ENCODE measurements at regions not wholly inside any gene's neighbourhood (a gene's known extent, or its start where the extent isn't known, plus 50 kb on each side); places are given as distances from the start of the nearest gene placed in this dataset.

DNA sequence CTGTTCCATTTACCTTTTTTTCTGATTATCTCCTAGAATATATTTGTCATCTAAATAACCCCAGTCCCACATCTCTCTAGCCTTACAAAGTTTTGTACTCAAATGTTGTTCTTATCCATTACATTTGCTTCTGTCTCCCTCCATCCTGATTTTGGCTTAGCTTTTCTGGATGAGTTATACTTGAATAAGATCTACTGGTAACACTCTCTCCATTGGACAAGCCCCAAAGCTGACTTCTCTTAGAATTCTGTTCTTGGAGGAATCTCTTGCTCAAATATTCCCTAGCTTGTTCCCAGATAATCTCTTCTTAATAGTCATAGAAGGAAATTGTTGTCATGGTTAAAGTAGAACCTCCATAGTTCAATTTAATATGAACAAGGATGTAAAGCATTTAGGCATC, 115.5 kb upstream of the HS3ST1 start:
- TF ChIP-seq POLR2AphosphoS5 (IDR thresholded peaks at IDR 0.05), result no peak
- TF ChIP-seq, protein P1, sequence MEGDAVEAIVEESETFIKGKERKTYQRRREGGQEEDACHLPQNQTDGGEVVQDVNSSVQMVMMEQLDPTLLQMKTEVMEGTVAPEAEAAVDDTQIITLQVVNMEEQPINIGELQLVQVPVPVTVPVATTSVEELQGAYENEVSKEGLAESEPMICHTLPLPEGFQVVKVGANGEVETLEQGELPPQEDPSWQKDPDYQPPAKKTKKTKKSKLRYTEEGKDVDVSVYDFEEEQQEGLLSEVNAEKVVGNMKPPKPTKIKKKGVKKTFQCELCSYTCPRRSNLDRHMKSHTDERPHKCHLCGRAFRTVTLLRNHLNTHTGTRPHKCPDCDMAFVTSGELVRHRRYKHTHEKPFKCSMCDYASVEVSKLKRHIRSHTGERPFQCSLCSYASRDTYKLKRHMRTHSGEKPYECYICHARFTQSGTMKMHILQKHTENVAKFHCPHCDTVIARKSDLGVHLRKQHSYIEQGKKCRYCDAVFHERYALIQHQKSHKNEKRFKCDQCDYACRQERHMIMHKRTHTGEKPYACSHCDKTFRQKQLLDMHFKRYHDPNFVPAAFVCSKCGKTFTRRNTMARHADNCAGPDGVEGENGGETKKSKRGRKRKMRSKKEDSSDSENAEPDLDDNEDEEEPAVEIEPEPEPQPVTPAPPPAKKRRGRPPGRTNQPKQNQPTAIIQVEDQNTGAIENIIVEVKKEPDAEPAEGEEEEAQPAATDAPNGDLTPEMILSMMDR (IDR thresholded peaks at IDR 0.05), result no peak
